ENCODE measurements at regions not wholly inside any gene's neighbourhood (a gene's known extent, or its start where the extent isn't known, plus 50 kb on each side); places are given as distances from the start of the nearest gene placed in this dataset.

- TF ChIP-seq CTCF (IDR thresholded peaks at IDR 0.05; ENCODE audit: insufficient read depth, low read depth, low read length, missing control alignments) = no peak
- H3K4me3 ChIP-seq (ENCODE audit: low read length) = no peak overlapping the region
- DNase-seq (ENCODE audit: low read depth) = no peak
These were observed 81.3 kb upstream of the BHLHE40 start for GRCh38 chr3:4897765-4898453.

DNA sequence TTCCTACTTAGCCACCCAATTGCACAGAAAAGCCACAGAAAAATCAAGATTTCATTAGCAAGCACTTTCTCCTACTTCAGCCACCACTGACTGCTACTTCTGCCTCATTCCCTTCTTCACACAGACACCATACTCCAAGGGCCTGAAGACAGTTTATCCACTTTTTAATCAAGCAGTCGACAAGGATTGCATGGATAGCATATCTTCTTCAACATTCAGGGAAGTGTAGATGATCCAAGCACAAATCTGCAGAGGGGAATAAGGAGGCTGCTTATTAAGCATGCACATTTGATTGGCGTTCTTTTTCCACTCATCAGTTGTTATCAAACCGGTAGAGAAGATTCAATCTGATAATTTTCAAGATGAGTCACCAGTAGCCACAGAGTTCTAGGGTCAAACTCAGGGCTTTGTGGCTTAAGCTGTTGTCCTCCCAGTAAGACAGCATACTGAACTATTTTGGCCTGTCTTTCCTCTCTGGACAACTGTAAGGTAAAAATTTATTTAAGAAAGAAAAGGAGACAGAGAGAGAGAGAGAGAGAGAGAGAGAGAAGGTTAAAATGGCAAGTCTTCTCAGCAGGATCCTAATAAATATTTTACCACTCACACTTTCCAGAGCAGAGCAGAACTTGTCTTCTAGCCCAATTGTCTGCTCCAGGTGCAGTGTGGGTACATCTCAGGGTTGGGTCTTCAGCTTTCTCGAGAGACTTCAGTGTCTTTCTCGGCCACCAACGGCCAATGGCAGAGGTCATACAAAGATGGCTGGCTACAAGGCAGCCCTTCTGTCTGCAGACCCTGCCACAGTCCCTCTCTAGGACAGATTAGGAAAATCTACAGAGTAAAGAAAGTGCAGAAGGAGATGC, 80.6 kb upstream of the BHLHE40 start:
- H3K4me3 ChIP-seq (ENCODE audit: low read length) = no peak overlapping the region
- no peak for DNase-seq (ENCODE audit: low read depth)
- no peak for TF ChIP-seq CTCF (IDR thresholded peaks at IDR 0.05; ENCODE audit: insufficient read depth, low read depth, low read length, missing control alignments)

DNA sequence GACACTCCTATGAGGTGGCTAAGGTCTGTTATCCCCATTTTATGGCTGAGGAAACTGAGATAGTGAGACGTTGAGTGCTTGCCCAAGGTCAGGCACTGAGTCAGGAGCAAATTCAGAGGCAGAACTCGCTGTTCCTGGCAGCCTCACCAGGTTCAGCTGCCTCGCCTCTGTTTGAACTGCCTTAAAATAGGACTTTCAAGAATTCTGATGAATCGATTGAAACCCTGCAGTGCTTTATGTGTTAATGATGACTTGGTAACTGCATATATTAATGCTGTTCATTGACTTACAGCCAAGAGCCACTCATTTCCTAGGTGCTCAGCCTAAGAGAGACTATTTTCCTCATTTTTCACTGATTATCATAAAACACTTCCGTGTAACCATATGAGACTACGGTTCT, 79.5 kb upstream of the BHLHE40 start:
- DNase-seq (ENCODE audit: low read depth) = peak; percentile 17
- no peak for TF ChIP-seq CTCF (IDR thresholded peaks at IDR 0.05; ENCODE audit: insufficient read depth, low read depth, low read length, missing control alignments)

DNA sequence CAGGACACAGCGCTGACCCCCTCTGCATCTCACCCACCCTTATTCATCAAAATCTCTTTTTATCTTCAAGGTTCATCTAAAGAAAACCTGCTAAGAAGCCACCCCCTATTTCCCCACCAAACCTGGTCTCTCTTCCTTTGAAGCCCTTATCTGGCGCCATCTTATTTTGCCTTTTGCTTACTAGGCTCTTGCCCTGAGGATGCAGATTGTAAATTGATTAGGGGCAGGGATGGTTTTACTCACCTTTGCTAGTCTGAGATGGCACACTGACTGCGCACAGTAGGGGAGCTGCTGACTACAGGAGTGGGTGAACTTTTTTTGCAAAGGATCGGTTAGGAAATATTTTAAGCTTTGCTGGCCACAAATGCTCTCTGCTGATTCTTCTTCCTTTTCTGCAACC, 78.9 kb upstream of the BHLHE40 start:
- DNase-seq (ENCODE audit: low read depth) = no peak
- no peak overlapping the region for H3K4me3 ChIP-seq (ENCODE audit: low read length)

More for the DNA sequence above, 79.5 kb upstream of the BHLHE40 start:
- H3K4me3 ChIP-seq (ENCODE audit: low read length) = no peak overlapping the region

DNA sequence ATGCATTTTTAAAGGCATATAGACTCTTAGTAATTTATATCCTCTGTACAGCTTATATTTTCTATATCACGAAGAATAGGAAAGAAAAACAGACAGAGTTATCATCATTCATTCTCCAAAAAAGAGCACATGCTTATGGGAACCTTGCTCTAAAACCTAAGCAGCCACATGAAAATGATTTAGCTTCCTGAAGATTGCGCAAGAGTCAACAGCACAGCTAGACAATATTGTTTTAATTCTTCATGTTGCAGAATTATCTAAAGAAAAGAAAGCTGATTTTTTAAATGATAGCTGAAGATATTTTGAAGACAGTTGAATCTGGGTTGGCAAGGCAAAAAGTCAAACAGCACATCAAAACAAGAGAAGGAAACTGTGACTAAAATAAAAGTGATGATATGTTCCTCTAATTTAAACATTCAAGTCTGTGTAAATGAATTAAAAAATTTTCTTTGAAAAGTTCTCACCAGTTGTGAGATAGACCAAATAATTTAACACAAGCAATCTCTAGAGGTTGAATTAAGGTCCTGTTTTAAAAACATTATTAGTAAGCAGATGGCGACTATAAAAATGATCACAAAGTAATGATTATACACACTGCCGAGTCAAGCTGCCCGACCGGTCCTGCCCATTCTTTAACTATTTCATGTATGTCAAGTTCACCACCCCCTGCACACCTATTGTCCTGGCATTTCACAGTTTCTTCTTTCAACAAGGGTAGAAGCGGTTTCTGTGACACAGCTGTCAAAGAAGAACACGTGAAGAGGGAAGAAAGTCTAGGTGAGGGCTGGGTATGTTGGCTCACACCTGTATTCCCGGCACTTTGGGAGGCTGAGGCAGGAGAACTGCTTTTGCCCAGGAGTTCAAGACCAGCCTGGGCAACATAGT, 74.2 kb upstream of the BHLHE40 start:
- no peak overlapping the region for H3K4me3 ChIP-seq (ENCODE audit: low read length)
- DNase-seq (ENCODE audit: low read depth) = peak; percentile 69
- no peak for TF ChIP-seq CTCF (IDR thresholded peaks at IDR 0.05; ENCODE audit: insufficient read depth, low read depth, low read length, missing control alignments)

More for the DNA sequence above, 78.9 kb upstream of the BHLHE40 start:
- TF ChIP-seq CTCF (IDR thresholded peaks at IDR 0.05; ENCODE audit: insufficient read depth, low read depth, low read length, missing control alignments) = no peak

DNA sequence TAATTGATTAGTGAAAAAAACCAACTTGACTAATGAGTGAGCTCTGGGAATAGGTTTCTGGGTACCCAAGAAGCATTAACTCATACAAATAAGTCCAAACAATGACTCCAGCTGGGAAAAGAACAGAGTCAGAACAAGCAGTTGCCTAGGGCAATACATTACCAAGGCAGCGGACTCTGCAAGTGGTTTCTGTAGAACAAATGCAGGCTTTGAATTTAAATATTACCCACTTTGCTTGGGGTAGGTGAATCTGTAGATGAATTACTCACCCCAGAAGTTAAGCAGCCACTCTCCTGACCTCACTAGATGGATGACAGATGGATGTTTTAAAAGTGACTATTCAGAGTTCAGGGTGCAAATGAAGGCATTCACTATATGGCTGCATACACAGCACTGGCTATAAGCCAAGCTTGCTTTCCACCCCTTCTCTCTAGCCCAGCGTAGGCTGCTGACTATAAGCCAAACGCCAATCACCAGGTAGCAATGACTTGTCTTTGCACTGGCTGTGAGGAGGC, 73.1 kb upstream of the BHLHE40 start:
- TF ChIP-seq CTCF (IDR thresholded peaks at IDR 0.05; ENCODE audit: insufficient read depth, low read depth, low read length, missing control alignments) = no peak
- DNase-seq (ENCODE audit: low read depth) = peak; percentile 99
- no peak overlapping the region for H3K4me3 ChIP-seq (ENCODE audit: low read length)

All from epithelial cell of esophagus (primary cell).